Fibroblast of skin of back (primary cell): ENCODE measurements at regions not wholly inside any gene's neighbourhood (a gene's known extent, or its start where the extent isn't known, plus 50 kb on each side); places are given as distances from the start of the nearest gene placed in this dataset.
"Not testable (repeated sequence)": the region's sequence is repeated elsewhere in the genome, so short reads cannot be mapped to it uniquely, and the experiment has no call there.

Source experiments
- DNase-seq: peaks from one replicate; pipeline ENCODE4 v3.0.0-alpha.2; 2013

DNA sequence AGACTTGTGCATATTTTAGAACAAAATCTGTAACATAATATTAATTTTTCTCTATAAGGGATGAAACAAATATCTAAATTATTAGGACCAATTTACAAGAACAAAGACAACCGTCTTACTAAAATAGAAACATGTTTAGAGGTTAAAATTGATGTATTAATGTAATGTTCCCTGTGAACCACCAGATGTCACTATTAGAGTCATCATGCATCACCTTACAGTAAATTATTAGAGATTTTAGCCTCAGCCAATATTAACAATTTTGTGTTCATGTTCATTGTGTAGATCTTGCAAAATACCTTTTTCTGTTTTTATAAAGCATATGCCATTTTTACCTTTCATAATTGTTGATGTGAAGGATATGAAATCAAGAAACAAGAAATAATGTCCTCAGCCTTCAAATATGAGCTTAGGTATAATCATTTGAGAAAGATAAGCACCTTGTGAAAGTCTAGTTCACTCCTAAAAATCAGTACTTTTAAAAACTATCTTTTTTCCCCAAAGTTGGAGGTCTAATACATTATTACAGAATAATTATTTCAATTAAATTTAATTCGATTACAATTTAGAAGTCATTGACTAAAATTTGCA, 344.3 kb upstream of the KCNH7 start:
- DNase-seq: peak; percentile 27

DNA sequence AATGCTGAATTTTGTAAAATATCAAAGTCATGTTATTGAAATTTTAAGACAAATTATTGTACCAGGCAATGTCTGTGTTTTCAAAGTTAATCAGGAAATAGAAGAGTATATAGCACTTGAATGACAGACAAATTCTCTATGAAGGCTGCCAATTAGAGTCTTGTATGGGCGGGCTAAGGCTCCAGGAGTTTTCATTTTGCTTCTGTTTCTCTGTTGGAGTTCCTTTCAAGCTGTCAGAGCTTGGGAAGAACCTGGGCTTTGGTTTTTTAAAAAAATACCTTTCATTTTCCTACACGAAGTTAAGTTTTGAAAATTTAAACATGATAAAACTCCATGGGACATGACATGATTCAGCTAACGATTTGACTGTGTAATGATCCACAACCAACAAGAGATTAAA, 339.0 kb upstream of the KCNH7 start:
- no peak for DNase-seq

DNA sequence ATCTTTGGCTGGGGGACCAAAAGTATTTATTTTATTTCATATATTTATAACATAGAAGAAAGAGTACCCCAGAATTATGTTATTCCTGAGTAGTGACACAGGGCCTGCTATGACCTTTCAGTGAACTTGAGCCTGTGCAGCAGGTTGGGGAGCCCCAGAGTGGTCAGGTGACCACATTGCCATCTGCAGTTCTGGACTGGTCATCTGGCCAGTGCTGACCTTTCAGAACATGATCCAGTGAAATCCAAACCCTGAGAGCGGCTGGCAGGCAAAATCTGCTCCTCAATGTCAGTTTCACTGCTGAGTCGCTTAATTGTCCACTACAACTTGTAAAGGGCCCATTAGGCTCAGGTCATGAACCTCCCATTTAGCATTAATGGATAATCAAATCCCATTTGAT, 336.7 kb upstream of the KCNH7 start:
- DNase-seq: no peak

DNA sequence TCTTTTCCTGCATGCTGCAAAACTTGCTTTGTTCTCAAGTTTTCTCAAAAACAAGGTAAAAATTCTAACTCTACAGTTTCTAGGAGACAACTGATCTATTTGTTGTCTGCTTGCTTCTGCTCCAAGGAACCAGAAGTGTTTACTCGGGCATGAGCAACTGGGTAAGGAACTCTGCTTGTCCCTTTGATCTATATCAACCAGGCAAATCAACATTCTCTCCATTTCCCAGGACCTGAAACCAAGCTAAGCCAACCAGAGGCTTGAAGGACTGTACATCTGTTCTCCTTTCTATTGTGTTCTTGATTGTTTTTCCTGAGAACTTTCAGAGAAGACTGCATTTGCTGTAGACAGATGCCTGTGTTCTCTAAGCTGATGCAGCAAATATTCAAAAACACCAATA, 335.0 kb upstream of the KCNH7 start:
- DNase-seq: no peak

DNA sequence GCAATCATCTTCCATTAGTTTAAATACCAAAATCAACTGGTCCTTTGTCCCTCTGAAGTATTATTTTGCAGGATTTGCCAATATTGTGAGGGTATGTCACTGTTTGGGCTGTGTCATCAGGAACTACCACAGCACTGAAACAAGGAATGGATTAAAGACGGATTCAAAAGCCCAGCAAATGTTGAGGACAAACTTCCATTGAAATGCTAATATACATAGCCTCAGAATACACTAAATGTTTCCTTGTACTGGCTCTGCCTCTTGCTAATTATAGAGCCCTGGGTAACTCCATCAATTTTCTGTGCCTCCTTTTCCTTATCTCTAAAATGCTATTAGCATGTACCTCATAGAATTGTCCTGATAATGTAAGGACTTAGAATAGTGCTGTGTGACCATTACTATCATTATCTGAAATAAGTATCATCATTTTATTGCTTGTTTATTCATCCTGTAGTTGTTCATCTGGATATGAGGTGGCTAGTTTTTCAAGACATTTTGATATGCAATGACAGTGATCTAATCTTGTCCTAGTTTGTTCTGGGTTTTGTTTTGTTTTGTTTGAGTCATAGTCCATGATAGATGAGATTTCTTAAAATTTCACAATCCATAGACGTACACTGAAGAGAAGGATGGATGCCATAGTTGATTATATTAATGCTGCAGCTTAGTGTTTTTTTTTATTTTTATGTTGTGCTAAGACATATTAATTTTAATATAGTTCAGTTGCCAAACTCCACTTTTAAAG, 333.4 kb upstream of the KCNH7 start:
- DNase-seq: peak; percentile 27

DNA sequence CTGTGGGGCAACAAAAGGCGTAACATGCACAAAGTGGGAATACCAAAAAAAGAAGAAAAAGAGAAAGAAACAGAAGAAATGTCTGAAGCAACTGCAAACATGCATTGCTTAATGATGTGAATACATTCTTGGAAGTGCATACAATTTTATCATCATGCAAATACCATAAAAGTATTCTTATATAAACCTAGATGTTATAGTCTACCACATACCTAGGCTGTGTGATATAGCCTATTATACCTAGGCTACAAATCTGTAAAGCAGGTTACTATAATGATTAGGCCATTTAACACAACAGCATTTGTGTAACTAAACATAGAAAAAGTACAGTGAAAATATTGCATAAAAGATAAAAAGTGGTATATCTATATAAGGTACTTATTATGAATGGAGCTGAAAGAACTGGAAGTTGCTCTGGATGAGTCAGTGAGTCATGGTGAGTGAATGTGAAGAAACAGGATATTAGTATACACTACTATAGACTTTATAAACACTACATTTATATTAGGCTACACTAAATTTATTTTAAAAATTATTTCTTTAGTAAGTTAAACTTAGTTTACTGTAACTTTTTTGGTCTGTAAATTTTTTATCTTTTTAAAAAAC, 319.4 kb upstream of the KCNH7 start:
- DNase-seq: peak; percentile 85

GRCh38 chr2:163157411-163157810, 318.8 kb upstream of the KCNH7 start:
- peak; percentile 56 for DNase-seq

GRCh38 chr2:163155925-163156324, 317.4 kb upstream of the KCNH7 start:
- DNase-seq: no peak

DNA sequence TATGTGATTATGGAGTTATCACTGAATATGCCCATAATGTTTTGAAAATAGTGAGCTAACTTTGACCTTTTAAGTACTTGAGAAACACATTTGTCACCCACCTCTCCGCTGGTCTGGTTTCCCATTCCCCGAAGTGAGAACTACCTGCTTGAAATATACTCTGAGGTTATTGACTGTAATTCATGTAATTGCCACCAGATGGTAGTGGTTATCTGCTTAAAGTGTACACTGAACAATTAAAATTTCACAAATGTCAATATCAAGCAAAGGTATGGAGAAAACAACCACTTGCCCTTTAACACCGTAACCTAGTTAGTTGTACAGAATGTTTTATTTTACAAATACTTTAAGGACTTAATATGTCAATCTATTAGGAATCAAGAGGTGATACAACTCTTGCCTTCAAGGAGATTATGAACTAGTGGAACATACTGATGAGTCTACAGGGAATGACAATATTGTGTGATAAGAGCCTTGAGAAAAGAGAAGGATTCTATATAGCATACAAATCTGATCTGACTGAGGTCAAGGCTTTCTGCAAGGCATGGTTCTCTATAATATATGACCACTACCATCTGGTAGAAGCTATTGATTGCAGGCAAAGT, 316.8 kb upstream of the KCNH7 start:
- peak; percentile 40 for DNase-seq

DNA sequence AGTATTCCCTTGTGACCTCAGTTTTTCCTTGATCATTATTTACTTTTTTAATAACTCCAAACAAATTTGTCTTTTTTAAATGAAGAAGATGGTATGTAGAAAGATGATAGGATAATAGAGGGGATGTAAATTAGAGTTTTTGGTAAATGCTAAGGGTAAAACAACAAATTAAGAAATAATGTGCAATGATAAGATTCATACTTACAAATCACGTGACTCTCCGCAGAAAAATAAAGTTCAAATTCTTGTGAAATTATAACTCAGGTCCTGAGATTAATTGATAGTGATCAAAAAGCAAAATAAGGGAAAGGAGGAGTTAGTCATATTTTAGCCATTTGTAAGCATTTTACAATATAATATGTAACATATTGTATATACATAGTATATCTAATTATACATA, 304.1 kb upstream of the KCNH7 start:
- no peak for DNase-seq

- DNase-seq: no peak
Observed at GRCh38 chr2:163138947-163139346, 300.4 kb upstream of the KCNH7 start.

DNA sequence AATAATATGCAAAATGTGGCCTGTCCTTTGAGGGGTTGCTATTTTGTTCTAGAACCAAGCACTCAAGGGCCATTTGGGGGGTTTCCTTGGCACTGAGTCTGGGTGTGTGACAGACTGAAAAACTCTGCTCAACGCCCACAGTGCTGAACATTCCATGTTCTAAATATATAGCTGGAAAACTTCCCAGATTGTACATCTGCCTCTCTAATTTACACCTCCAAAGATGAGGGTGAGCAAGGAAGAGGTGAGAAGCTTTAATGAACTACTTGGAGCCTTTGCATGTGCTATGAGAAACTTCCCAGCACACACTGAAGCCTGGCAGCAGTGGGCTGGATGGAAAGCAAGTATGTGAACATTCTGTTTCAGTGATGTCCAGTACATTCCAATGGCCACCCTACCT, 296.7 kb upstream of the KCNH7 start:
- no peak for DNase-seq

DNA sequence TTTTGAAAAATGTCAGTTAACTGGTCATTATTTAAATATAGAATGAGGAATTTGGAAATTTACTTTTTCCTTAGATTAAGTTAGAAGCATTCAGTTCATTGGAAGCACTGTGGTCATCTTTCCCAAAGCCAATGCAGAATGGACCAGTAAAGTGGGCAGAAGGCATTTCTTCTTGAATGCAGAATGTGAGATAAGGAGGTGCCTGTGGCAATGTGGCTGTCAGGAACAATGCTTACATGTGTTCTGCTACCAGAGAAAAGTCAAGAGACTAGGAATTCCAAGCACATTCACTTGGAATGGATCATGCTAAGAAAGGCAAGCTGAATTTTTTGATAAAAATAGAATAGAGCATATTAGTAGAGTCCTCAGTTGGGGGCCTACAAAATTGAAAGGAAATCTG, 295.0 kb upstream of the KCNH7 start:
- DNase-seq: peak; percentile 24

- peak; percentile 5 for DNase-seq
Observed at GRCh38 chr2:163132850-163133249, 294.3 kb upstream of the KCNH7 start.

DNA sequence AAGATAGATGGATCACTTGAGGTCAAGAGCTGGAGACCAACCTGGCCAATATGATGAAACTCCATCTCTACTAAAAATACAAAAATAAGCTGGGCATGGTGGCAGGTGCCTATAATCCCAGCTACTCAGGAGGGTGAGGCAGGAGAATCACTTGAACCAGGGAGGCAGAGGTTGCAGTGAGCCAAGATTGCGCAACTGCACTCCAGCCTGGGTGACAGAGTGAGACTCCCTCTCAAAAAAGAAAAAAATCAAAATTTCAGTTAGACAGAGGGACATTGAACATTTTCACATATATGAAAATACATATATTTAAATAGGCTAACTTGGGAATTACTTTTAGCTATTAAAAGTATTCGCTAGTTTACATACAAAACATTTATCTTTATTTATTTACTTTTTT, 293.6 kb upstream of the KCNH7 start:
- not testable (repeated sequence) for DNase-seq

DNA sequence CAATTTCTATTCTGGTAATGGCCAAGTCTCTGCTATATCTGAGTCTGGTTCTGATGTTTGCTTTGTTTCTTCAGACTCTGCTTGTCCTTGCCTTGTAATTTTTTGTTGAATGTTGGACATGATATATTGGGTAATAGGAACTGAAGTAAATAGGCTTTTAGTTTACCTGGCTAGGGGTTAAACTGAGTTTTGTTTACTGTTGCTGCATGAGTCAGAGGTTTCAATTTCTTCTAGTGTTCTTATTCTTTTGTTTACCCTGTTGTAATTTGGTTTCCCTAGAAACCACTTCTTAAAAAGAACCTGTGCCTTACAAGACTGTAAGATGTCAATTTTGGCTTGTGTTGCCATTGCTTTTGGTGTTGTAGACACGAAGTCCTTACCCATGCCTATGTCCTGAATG, 285.0 kb upstream of the KCNH7 start:
- no peak for DNase-seq

DNA sequence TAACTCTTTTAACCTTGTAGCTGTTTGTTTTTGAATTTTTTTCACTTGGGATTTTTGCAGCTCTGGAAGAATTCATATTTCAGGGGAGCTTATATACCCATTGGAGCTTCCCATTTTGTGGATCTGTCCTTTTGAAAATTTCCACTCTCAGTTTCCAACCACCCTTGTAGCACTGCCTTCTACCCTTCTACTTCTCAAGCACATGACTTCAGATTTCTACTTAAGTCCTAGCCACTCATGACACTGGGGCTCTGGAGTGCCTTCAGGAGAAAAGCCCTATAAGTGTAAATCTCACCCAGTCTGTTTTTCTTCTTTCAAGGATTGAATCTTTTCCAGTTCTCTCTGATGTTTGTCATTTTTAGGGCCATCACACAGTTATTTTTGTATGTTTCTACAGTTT, 283.7 kb upstream of the KCNH7 start:
- DNase-seq: no peak

- DNase-seq: no peak
Observed at GRCh38 chr2:163121483-163121882, 282.9 kb upstream of the KCNH7 start.

DNA sequence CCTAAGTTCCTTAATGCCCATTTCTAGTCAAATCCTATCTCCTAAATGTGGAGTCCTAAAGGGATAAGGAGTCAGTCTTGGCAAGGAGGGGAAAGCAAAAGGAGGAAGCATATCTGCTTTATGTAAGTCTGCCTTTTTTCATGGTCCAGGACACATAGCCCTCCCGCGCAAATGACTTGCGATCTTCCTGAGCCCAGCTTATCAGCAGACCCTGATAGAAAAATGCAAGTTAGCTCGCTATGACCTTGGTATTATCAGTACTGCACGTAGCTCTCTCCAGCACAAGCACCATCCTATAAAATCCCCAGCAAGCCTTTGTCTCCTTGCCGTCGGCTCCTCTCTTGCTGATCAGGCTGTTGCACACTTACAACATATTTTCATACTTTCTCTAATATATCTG, 281.4 kb upstream of the KCNH7 start:
- DNase-seq: no peak

- DNase-seq: no peak
Observed at GRCh38 chr2:163086940-163087339, 248.4 kb upstream of the KCNH7 start.

DNA sequence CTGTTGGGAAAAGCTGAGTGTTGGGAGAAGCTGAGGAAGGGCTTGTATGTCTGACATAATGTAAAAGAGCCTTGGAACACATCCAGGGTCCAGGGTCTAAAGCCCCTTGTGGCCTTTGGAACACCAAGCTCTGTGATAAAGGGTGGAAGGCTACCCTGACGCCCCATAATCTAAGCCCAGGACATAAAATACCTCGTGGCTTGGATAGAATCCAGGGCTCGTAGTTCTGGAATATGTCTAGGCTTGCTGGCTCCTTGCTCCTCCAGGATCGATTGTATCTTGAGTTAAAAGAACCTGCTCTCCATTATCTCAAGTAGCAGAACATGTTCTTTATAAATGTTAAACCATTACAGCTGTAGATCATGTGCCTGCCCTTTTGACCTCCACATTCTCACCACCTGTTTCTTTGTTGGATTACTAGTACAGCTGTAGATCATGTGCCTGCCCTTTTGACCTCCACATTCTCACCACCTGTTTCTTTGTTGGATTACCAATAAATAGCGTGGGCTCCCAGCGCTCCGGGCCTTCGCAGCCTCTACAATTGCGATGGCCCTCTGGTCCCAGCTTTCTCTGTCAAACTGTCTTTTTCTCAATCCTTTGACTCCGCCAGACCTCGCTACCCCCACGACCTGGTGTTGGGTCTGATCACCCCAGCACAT, 246.9 kb upstream of the KCNH7 start:
- DNase-seq: not testable (repeated sequence)

GRCh38 chr2:163081754-163082153, 243.2 kb upstream of the KCNH7 start:
- no peak for DNase-seq

GRCh38 chr2:163077241-163077640, 238.7 kb upstream of the KCNH7 start:
- DNase-seq: no peak
